ENCODE measurements at regions not wholly inside any gene's neighbourhood (a gene's known extent, or its start where the extent isn't known, plus 50 kb on each side); places are given as distances from the start of the nearest gene placed in this dataset.

DNA sequence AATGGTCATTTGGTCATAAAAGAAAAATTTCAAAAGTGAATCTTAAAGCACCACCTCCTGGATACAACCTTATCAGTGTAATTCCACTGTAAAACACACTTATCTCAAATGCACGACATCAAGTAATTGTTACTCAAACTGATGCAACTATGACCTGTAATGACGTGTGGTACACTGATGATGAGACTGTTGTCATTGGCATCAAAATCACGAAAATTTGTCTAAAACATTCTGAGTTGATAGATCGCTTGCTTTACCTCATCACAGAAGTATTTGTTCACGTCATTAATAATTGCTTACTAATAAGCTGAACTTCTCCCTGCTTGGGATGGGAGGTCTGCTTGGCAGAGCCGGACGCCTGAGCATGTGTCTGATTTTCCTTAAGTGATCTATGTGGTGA, 221.8 kb upstream of the KLF6 start:
- no peak for DNase-seq (ENCODE audit: low read depth, low spot score)

DNA sequence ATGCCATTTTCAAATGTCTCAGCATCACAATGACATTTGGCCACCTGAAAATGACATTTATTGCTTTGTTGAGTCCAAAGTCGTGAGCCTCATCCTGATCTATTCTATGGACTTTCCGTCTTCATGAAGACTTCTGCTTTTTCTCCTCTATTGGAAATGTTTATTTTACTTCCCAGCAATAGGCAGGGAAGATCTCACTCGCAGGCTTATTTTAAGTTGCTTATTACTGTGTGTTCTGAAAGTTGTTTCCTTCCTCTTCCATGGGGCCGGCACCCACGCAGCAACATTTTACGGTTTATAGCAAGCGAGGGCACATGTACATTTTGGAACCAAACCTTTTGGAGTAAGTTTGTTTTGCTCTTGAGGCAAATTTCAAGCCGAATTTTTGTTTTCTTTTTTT, 221.0 kb upstream of the KLF6 start:
- DNase-seq (ENCODE audit: low read depth, low spot score): no peak

DNA sequence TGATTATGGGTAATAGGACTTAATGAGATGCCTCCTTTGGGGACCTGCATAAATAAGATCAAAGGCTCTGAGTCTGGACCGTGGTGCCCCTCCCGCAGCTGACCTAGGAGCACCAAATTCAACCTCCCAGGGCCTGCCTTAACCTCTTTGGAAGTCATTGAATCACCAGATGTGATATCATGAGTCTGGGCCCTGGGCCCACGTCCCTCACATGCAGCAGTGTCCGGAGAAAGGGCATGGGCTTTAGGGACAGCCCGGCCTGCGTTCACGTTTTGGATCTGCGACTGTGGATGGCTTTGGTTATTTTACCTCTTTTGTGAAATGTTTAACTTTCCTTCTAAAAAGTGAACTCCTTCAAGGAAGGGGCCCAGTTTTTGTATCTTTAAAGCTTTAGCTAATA, 220.0 kb upstream of the KLF6 start:
- DNase-seq (ENCODE audit: low read depth, low spot score): no peak

DNA sequence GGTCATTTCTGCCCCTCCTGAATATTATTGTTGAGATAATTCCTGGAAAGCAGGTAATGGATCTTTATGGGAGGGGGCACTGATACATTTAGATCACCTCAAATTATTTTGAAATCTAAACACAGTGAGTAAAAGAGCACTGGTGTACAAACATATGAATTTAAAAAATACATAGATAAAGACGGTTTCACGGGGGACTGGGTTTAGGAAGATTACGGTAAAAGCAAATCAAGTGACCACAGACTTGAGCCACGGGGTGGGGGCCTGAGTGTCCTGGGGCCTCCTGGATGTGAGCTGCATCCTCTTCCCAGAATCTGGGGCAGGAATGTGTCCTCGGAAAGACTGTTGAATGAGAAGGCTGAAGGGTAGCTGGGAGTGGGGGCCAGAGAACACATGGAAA, 219.1 kb upstream of the KLF6 start:
- no peak for DNase-seq (ENCODE audit: low read depth, low spot score)

DNA sequence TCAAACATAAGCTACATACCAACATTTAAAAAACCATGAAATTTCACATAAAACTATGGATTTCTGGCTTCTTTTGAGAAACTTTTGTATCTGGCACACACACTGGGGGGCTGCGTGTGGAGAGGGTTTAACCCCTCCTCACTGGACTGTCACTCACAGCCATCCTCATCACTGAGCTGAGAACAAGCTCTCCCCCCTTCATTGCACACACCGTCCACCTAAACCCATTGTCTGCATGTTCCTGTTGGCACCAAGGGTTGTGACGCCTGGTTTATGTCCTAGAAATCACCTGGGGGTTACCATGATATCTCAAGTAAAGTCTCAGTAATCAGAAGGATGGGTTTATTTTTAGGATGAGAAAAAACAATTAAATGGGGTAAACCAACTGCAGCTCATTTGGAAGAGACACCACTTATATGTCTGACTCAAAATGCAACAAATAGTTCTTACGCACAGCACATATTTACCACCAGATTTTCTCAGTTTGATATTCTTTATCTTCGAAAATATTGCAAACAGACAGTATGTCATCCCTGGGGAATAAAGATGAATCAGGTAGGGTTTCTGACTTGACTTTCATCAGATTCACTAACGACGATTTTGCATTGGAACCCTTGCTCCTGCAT, 218.5 kb upstream of the KLF6 start:
- DNase-seq (ENCODE audit: low read depth, low spot score): no peak

DNA sequence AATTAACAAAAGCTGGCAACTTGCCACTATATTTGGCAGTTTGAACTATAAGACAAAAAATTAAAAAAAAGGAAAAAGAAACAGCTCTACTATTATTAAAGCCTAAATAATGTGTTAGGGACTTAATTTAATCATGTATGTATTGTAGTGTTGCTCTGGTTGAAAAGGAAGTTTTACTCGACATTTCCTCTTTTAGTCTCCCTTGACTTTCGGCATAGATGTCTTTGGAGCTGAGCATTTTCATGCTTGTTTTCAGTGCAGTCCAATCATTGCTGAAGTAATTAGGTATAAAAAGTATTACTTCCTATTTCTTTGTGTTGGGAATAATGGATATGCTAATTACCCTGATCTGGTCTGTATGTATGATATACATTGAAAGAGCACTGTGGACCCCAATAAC, 216.8 kb upstream of the KLF6 start:
- no peak for DNase-seq (ENCODE audit: low read depth, low spot score)

DNA sequence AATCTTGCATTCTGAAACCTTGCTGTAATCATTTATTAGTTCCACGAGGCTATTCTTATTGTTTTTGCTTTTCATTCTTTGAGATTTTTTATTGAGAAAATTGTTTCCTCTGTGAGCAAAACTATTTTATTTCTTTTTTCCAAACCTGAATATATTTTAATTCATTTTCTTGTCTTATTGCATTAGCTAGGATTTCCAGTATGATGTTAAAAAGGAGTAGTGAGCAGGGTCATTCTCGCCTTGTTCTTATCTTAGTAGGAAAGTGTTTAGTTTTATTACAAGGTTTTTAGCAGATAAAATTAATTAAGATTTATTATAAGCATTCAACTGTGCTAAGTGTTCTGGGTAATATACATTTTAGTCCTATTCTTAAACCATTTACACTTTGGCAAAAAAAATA, 214.6 kb upstream of the KLF6 start:
- DNase-seq (ENCODE audit: low read depth, low spot score): no peak

DNA sequence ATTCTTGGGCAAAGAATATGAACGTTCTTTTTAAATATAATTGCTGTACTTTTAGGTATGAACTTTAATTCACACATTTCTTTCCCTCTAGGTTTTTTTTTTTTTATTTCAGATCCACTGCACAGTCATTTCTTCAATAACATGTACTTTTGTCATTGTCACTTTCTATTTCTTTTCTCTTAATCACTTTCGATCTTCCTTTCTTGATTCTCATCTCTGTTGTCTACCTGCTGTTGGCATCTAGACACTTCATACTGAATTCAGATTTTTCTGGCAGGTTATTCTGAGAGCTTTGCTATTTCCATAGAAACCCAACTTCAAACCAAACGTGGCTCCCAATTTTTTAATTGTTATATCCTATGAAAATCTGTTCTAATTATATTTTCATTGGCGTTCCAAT, 211.7 kb upstream of the KLF6 start:
- DNase-seq (ENCODE audit: low read depth, low spot score): no peak

DNA sequence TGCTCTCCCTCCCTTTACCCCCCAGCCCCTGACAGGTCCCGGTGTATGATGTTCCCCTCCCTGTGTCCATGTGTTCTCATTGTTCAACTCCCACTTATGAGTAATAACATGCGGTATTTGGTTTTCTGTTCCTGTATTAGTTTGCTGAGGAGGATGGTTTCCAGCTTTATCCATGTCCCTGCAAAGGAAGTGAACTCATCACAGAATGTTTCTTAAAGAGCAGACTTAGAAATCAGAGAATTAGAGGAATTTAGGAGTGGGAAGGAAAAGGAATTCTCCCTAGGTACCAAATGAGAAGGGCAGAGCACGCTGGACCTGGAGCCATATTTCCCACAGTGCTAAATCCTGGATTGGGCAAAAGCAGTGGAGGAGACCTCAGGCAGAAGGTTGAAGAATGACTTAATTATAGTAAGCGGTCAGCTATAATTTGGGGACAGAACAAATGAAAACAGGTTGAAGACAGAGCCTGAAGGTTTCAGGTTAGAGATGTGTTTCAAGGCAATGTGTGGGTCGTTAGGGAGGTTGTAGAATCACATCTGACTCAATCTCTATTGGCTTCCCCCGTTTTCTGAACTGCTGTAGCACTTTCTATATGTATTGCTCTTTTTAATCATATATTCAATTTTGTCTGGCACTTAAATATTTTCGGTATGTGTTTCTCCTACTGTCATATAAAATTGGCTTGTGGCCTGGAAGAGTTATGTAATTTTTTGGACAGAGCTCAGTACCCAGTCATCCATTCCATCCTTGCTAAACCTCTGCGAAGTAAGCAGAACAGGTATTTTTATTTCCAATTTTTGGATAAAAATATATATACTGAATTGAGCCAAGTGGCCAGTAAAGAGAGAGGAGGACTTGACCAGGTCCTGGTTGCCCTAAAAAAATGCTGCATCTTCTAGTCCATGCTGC, 210.5 kb upstream of the KLF6 start:
- DNase-seq (ENCODE audit: low read depth, low spot score): peak; percentile 13

DNA sequence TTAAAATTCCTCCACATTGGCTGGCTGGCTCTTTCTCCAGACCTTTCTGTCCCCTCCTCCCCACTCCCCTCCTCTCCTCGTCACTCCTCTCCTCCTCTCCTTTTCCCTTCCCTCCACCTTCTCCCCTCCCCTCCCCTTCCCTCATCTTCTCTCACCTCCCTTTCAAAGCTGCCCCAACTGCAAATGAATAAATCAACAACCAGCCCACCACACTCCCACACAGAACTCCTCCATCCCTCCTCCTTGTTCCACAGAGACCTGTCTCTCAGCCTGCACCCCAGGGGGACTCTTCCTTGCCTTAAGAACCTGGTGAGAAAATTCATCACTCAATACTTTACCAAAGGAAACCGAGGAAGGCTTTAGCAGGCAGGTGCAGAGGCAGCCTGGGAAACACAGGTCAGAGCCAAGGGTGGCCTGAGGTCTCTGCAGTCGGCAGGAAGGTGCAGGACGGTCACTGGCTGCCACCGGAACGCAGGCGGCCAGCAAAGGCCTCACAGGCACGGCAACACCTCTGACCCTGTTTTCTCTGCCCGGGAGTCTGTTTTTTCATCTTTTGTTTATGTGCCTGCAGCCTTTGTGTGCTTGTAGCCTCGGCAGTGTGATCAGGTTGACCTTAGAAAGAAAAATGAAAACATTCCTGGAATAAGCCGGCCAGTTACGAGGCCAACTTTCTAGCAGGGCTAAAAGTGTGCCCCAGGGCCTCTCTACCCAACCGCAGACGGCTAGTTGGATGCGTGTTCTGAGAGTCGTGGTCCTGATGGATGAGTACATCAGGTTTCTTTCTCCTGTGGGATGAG, 207.6 kb upstream of the KLF6 start:
- DNase-seq (ENCODE audit: low read depth, low spot score): no peak

DNA sequence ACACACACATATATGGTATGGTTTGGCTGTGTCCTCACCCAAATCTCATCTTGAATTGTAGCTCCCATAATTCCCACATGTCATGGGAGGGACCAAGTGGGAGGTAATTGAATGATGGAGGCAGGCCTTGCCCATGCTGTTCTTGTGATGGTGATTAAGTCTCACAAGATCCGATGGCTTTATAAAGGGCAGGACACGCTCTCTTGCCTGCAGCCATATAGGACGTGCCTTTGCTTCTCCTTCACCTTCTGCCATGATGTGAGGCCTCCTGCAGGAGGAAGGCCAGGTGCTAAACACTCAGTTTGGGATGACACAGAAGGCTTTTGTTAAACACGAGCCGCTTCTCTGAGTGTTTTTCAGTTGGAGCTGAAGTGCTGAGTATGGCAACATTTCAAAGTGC, 205.3 kb upstream of the KLF6 start:
- no peak for DNase-seq (ENCODE audit: low read depth, low spot score)

DNA sequence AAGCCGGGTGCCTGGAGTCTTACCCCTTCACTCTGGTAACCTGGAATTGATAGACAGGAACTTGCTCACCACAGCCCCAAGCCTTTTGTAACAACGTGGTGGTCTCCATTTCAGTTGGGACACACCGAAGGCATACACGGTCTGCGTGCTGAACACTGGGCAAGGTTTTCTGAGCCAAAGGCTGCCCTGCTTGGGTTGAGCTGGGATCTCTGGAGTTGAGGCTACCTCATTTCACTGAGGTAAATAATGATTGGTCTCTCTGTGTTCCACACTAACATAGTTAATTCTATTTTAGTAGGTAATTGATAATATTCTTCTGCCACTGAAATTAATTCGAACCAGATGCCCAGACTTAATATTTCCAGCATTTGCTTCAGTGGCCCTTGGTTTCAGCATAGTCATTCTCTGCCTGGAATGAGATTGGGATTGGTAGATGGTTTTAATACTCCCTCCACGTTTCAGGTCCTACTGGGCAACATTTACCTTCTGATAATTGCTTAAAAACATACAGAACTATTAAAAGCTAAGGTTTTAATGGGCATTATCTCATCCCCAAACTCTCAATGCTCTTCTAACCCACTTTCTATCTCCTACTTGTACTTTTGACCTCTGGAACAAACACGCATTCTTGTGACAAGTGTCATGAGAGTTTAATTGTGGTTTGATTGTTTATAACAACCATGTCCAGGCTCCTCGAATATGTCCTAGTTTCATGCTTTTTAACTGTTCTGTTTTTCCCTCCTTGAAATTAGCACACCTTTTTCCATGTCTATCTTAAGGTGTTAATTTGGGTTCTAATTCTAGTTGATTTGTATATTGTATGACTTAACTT, 202.3 kb upstream of the KLF6 start:
- DNase-seq (ENCODE audit: low read depth, low spot score): no peak

DNA sequence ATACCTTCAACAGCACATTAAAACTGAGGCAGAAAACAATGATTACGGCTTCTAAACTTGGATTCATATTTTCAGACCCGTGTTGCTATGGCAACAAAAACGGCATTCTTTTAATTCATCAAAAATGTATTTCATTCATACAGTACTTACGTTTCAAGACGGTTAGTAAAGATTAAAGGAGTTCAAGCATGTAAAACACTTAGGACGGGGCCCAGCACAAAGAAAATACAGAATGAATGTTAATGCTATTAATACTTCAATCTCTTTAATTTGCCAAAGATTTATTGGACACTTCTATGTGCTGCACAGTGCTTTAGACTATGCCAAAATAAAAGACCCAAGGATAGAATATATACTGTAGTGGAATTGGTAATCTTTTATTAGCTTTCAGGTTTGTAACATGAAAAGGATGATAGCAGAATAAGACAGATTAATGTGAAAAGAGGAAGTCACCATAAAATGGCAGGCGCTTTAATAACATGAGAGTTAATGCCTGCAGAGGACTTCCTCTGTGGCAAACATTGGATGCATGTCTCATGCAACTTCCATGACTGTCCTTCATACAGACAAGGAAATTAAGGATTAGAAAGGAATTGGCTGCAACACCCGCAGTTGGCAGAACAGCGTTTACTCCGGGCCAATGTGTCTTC, 201.6 kb upstream of the KLF6 start:
- no peak for DNase-seq (ENCODE audit: low read depth, low spot score)

DNA sequence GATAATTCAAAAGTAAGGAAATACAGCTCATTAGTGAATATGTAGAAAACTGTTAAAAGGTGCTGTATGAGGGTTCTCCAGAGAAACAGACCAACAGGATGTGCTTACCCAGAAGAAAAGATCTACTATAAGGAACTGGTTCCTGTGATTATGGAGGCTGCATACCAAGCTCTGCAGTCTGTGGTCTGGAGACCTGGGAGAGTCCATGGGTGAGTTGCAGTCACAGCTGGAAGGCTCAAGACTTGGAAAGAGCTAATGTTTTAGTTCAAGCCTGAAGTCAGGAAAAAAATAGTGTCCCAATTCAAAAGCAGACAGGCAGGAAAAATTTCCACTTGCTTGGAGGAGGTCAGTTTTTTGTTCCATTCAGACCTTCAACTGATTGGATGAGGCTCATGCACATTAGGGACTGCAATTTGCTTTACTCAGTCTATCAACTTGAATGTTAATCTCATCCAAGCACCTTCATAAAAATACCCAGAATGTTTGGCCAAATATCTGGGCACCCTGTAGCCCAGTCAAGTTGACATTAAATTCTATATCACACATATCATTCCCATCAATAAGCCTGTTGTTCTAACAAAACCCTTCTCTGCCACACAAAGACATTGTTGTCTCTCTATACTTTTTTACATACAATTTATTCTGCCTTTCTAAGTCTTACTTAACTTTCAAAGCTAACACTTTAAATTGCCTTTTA, 197.9 kb upstream of the KLF6 start:
- DNase-seq (ENCODE audit: low read depth, low spot score): no peak

DNA sequence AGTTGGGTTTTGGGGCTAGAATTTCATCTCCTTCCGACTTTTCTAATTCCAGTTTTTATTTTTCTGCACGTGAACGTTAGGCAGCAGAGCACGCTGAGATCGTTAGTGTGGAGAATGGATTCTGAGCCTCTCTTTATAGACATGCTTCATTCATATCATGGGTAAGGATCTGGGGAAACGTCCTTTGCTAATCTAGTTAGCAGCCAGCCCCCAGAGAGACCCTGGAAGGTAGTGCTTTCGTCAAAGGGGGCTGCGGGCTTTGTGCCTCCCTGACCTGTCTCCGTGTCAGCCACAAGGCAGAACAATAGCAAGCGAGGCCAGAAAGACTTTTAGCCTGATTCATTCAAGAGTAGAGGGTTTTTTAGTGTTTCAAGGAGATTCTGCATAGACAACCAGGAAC, 196.3 kb upstream of the KLF6 start:
- DNase-seq (ENCODE audit: low read depth, low spot score): no peak

DNA sequence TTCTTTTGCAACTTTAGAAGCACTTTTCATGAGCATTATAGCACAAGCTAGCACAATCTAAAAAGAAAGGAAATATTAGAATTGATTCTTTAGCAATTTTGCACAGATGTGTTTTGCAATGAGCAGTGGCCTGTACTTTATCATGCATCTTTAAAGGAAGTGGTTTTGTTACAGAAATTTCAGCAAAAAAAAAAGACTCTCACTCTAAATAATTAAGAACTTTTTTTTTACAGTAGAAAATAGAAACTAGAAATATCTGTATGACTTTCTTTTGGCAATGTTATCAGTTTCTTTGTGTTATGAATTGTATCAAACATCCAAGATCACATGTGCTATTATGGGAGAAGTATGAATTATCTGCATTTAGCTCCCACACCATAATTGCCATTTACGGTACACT, 195.7 kb upstream of the KLF6 start:
- DNase-seq (ENCODE audit: low read depth, low spot score): no peak

DNA sequence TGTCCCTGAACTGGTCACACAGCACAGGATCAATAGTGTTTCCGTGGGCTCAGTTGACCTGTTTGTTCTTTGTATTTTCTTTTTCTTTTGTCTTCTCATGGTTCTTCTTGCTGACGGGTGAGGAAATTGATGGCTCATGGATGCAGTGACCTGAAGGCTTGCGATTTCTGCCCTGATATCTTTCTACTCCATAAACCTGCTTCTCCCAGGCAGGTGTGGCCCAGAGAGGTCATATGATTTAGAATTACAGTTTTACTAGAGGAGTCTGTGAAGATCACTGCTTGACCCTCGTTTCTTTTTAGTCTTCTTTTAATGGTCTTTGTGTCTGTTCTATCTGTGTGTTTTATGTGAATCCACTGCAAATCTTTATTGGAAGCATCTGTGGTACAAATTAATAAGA, 195.1 kb upstream of the KLF6 start:
- DNase-seq (ENCODE audit: low read depth, low spot score): no peak

DNA sequence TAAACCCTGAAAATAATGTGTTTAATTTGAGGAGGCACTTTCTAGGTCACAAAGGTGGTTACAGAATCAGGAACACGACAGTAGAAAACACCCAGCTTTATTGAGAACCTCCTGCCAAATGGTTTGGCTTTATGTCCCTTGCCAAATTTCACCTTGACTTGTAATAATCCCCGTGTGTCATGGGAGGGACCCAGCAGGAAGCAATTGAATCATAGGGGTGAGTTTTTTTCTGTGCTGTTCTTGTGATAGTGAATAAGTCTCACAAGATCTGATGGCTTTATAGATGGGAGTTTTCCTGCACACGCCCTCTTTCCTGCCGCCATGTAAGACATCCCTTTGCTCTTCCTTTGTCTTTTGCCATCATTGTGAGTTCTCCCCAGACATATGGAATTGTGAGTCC, 193.8 kb upstream of the KLF6 start:
- DNase-seq (ENCODE audit: low read depth, low spot score): no peak

DNA sequence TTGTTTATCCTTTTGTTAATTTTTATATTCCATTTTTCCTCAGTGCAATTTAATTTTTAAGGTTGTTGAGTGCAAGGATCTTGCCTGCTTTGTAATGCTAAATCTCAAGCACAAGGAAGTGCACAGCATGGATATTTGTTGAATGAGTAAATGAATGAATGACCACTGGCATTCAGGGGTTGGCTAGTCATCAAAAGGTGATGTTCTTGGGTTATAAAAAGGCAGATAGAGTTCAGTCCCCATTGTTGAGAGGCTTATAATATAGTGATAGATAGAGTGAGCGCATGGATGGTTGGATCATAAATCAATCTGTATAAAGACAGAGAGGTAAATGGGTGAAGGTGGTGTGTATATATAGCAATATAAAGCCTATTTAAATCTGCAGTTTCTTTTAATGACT, 193.2 kb upstream of the KLF6 start:
- no peak for DNase-seq (ENCODE audit: low read depth, low spot score)

DNA sequence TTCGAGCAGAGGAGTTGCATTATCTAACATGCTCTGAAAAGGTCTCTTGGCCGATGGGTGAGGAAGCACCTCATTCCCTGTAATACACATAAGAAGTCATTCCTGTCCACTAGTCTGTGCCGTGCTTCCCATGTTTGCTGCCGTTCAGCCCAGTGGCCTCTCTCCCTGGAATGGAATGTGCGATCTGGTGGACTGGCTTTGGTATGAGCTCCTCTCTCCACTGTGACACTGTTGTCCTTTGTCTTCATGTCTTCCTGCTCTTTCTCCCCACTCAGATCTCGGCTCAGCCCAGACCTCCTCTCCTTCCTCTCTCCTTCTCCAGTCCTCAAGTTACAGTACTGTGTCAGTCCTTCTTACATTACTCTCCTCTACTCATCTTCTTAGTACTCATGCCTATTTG, 192.8 kb upstream of the KLF6 start:
- DNase-seq (ENCODE audit: low read depth, low spot score): no peak

Data from pulmonary artery endothelial cell (primary cell).